Urinary bladder (tissue), 3 donors: ENCODE measurements at regions not wholly inside any gene's neighbourhood (a gene's known extent, or its start where the extent isn't known, plus 50 kb on each side); places are given as distances from the start of the nearest gene placed in this dataset.
"Not testable (repeated sequence)": the region's sequence is repeated elsewhere in the genome, so short reads cannot be mapped to it uniquely, and the experiment has no call there.

Experiments used
- DNase-seq: peaks from one replicate; pipeline ENCODE4 v3.0.0-alpha.2; 2015; ENCODE audit errors: extremely low spot score
- H3K27ac ChIP-seq: one replicate; pipeline ENCODE4 v1.5.1; 2013; ENCODE audit warnings: low read depth, mild to moderate bottlenecking, moderate library complexity
- H3K36me3 ChIP-seq: one replicate; pipeline ENCODE4 v1.6.1; 2013; ENCODE audit warnings: mild to moderate bottlenecking, moderate library complexity; ENCODE audit not compliant: insufficient read depth
- H3K4me1 ChIP-seq: one replicate; pipeline ENCODE4 v1.6.1; 2013; ENCODE audit warnings: mild to moderate bottlenecking, moderate library complexity; ENCODE audit not compliant: insufficient read depth
- H3K4me3 ChIP-seq: one replicate; pipeline ENCODE4 v1.5.1; 2013; ENCODE audit warnings: low read depth, low read length
- WGBS: extraction: QIAGEN DNeasy Blood & Tissue Kit; methylation state at CpG from one replicate; pipeline ENCODE4 v1.1.7; 2013; 5-methylcytosine and 5-hydroxymethylcytosine counted together
- donor health status: healthy with polysubstance abuse.
- donor health status: healthy.

DNA sequence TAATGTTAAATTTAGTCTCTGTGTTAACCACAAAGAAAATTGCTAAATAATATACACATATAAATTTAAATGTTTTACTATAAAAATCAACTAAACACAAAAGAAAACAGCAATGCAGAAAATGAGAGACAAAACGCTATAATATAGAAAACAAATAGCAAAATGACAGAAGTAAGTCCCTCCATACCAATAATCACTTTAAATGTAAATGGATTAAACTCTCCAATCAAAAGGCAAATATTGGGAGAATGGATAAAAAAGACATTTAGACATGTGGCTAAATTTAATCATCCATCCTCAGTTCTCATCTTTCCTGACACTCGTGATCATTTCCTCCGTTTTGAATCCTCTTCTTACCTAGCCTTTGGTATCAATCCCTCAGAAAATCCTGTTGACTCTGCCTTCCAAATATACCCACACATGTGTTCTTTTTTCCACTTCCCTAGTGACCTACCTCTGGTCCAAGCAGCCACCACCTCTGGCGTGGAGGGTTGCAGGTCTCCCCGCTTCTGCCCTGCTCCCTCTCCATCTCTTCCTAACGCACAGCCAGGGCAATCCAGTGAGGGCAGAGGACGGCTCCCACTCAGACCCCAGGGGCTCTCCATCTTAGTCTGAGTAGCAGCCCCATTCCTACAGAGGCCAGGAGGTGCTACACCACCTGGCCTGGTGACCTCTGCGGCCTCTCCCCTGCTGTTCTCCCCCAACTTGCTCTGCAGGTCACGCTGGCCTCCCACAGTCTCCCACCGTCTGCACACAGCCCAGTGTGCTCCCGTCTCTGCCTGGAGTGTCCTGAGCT lies 149.2 kb downstream of the RNASET2 start:
- no peak for DNase-seq
- no peaks in the 10 kb centered on the region for H3K4me1 ChIP-seq
- H3K27ac ChIP-seq: no peak overlapping the region
- H3K4me3 ChIP-seq: no peak overlapping the region
- WGBS: 94% methylated on average over 11 of the region's 11 CpGs
- no peaks in the 10 kb centered on the region for H3K36me3 ChIP-seq

DNA sequence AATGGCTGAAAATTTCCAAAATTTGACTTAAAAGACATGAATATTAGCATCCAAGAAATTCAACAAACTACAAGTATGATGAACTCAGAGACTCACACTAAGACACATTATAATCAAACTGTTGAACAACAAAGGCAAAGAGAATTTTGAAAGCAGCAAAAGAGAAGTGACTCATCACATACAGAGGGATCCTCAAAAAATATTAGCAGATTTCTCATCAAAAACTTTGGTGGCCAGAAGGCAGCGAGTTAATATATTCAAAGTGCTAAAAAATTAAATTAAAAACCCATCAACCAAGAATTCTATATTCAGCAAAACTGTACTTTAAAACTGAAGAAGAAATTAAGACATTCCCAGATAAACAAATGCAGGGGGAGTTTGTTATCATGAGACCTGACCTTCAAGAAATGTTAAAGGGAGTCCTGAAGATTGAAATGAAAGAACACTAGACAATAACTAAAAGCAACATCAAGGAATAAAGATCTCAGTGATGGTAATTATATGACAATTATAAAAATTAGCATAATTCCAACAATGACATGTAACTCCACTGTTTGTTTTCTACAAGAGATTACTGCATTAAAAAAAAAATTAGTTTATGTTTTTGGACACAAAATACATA lies 150.0 kb downstream of the RNASET2 start:
- no peak for DNase-seq
- no peaks in the 10 kb centered on the region for H3K36me3 ChIP-seq
- 94% methylated on average over 1 of the region's 1 CpG for WGBS
- no peak overlapping the region for H3K4me3 ChIP-seq
- no peaks in the 10 kb centered on the region for H3K4me1 ChIP-seq
- no peak overlapping the region for H3K27ac ChIP-seq

DNA sequence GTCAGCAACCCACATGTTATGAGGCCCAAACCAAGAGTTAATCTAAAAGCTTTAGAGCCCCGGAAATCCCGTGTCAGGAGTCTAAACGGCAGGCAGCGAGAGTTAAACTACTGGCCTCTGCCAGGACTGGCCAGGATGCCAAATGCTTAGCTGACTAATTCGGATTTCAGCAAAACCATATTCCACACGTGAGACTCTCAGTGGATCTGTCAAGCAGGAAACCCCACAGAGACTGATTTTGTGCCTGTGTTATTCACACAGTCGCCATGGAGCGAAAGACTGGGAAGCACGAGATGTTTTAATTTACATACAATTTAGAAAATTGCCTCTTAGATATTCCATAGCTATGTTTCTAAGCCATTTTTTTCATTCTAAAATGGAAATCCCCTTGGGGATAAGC lies 152.9 kb downstream of the RNASET2 start:
- no peak for DNase-seq
- no peak overlapping the region for H3K27ac ChIP-seq
- H3K4me3 ChIP-seq: no peak overlapping the region
- H3K36me3 ChIP-seq: no peaks in the 10 kb centered on the region
- 56% methylated on average over 9 of the region's 9 CpGs for WGBS
- H3K4me1 ChIP-seq: no peaks in the 10 kb centered on the region

GRCh38 chr6:166802401-166802800 lies 153.9 kb downstream of the RNASET2 start:
- DNase-seq: no peak
- Histone ChIP-seq H3K4me3 (no peak overlapping the region), H3K36me3 (no peaks in the 10 kb centered on the region), H3K4me1 (no peaks in the 10 kb centered on the region), H3K27ac (no peak overlapping the region)
- 71% methylated on average over 7 of the region's 7 CpGs for WGBS

DNA sequence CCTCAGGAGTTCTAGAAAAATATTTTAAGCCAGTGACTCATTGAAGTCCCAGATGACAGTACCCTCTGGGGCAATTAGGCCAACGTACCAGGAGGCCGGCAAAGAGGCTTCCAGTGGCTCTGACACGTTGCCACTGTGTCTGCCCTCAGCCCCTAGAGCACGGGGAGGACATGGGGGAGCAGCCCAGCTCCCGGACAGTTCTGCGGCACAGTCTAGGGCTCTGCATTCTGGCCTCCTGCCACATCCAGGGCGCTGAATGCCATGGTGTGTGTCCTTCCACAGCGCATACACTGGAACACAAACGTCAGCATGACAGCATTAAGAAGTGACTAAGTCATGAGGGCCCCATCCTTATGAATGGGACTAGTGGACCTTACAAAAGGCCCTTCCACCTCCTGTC lies 156.2 kb downstream of the RNASET2 start:
- Histone ChIP-seq H3K36me3 (no peaks in the 10 kb centered on the region), H3K4me3 (no peak overlapping the region), H3K27ac (no peak overlapping the region), H3K4me1 (no peaks in the 10 kb centered on the region)
- WGBS: 86% methylated on average over 9 of the region's 9 CpGs
- DNase-seq: no peak

DNA sequence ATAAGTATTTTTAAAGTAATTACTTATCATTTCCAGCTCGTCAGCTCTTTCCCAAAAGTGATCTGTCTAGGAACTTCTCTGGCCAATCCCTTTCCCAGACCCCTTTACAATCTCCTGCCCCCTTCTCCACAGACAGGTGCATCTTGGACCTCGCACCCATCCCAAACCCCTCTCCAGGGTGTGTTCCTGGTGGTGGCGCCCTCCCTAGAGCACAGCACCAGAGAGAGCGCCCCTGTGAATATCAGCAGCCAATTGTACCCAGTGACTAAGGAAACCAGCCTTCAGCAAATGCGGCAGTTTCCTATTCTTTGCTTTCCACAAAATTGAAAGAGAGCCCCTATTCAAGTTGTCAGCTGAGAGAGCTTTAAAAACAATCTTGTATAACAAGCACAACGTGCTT lies 157.7 kb downstream of the RNASET2 start:
- H3K36me3 ChIP-seq: no peaks in the 10 kb centered on the region
- WGBS: 80% methylated on average over 6 of the region's 6 CpGs
- no peak overlapping the region for H3K4me3 ChIP-seq
- no peaks in the 10 kb centered on the region for H3K4me1 ChIP-seq
- no peak overlapping the region for H3K27ac ChIP-seq
- DNase-seq: no peak

GRCh38 chr6:166796610-166797009 lies 159.7 kb downstream of the RNASET2 start:
- Histone ChIP-seq H3K4me3 (no peak overlapping the region), H3K4me1 (no peaks in the 10 kb centered on the region), H3K36me3 (no peaks in the 10 kb centered on the region), H3K27ac (no peak overlapping the region)
- 96% methylated on average over 12 of the region's 12 CpGs for WGBS
- no peak for DNase-seq

DNA sequence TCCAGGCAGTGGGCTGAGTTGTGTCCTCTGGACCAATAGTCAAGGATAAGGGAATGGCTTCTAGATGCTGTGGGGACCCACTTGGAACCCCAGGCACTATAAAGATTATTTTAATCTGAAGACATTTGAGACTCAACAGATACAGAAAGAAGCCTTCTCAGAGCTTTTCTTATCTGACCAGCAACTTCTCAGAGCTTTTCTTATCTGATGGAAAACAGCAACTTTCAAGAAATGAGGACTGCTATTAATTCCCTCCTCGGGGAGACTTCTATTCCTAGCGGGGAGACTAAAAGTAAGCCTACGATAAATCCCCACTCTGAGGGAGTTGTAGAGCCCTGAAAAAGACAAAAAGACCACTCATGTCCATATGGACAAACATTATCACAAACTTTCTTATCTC lies 160.5 kb downstream of the RNASET2 start:
- 15% methylated on average over 3 of the region's 3 CpGs for WGBS
- Histone ChIP-seq H3K36me3 (no peaks in the 10 kb centered on the region), H3K27ac (no peak overlapping the region), H3K4me1 (no peaks in the 10 kb centered on the region), H3K4me3 (no peak overlapping the region)
- DNase-seq: no peak

DNA sequence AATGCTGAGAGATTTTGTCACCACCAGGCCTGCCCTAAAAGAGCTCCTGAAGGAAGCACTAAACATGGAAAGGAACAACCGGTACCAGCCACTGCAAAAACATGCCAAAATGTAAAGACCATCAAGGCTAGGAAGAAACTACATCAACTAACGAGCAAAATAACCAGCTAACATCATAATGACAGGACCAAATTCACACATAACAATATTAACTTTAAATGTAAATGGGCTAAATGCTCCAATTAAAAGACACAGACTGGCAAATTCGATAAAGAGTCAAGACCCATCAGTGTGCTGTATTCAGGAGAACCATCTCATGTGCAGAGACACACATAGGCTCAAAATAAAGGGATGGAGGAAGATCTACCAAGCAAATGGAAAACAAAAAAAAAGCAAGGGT lies 163.8 kb upstream of the RPS6KA2 start:
- 89% methylated on average over 2 of the region's 3 CpGs for WGBS
- not testable (repeated sequence) for H3K4me3 ChIP-seq, H3K4me1 ChIP-seq, DNase-seq, H3K27ac ChIP-seq, H3K36me3 ChIP-seq

GRCh38 chr6:166788846-166789529 lies 161.9 kb upstream of the RPS6KA2 start:
- not testable (repeated sequence) for H3K36me3 ChIP-seq, H3K4me1 ChIP-seq, H3K27ac ChIP-seq, H3K4me3 ChIP-seq, DNase-seq
- 90% methylated on average over 22 of the region's 22 CpGs for WGBS

DNA sequence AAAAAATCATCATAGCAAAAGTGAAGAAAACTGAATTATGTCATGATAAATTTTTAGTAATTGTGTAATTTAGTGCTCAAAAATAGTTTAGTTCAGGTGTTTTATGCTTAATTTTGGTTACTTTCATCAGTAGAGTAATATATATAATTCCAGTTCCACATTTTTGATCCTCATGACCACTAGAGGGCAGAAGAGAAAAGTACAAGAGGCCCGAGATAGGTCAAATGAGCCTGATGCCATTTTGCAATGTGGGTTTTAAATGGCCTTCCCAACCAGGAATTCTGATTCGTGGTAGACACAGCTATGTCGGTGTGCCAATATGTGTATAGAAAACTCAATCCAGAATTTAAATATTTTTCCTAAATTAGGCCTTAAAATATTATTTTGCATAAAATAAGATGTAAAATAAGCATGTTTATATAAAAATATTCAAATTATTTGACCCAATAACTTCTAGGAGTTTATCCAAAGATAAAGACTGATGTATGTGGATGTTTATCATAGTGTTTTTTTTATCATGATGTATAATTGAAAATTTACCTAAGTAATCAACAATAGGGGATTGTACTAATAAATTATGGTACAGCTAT lies 159.7 kb upstream of the RPS6KA2 start:
- peak; percentile 28 for DNase-seq
- Histone ChIP-seq H3K27ac (no peak overlapping the region), H3K36me3 (no peaks in the 10 kb centered on the region), H3K4me1 (no peaks in the 10 kb centered on the region), H3K4me3 (no peak overlapping the region)
- 2% methylated on average over 3 of the region's 3 CpGs for WGBS

DNA sequence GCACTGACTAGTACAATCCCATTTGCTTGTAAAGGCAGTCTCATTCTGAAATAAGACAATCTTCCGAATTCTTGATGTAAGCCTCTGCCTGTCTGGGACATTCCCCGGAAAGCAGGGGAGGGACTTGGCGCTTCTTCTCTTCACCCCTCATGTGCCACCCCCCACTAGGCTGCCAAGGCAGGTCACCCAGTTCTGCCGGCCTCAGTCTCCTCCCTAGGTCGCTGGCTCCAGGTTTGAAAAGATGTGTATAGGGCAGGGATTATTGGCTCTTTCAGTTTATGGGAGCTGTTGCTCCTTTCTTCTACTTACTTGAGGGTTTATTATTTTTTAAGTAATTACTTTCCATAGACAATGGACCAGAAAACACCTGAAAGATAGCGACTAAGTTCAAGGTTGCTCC lies 158.1 kb upstream of the RPS6KA2 start:
- no peaks in the 10 kb centered on the region for H3K4me1 ChIP-seq
- WGBS: 70% methylated on average over 6 of the region's 6 CpGs
- H3K4me3 ChIP-seq: no peak overlapping the region
- H3K27ac ChIP-seq: no peak overlapping the region
- DNase-seq: no peak
- no peaks in the 10 kb centered on the region for H3K36me3 ChIP-seq

GRCh38 chr6:166784691-166785090 lies 157.6 kb upstream of the RPS6KA2 start:
- no peaks in the 10 kb centered on the region for H3K4me1 ChIP-seq
- H3K36me3 ChIP-seq: no peaks in the 10 kb centered on the region
- DNase-seq: no peak
- H3K4me3 ChIP-seq: no peak overlapping the region
- 76% methylated on average over 7 of the region's 7 CpGs for WGBS
- no peak overlapping the region for H3K27ac ChIP-seq

- no peak for DNase-seq
- Histone ChIP-seq H3K36me3 (no peaks in the 10 kb centered on the region), H3K27ac (no peak overlapping the region), H3K4me1 (no peaks in the 10 kb centered on the region), H3K4me3 (no peak overlapping the region)
- 82% methylated on average over 10 of the region's 10 CpGs for WGBS
Observed at GRCh38 chr6:166782520-166782919, 155.5 kb upstream of the RPS6KA2 start.
